ENCODE measurements at regions not wholly inside any gene's neighbourhood (a gene's known extent, or its start where the extent isn't known, plus 50 kb on each side); places are given as distances from the start of the nearest gene placed in this dataset.

DNA sequence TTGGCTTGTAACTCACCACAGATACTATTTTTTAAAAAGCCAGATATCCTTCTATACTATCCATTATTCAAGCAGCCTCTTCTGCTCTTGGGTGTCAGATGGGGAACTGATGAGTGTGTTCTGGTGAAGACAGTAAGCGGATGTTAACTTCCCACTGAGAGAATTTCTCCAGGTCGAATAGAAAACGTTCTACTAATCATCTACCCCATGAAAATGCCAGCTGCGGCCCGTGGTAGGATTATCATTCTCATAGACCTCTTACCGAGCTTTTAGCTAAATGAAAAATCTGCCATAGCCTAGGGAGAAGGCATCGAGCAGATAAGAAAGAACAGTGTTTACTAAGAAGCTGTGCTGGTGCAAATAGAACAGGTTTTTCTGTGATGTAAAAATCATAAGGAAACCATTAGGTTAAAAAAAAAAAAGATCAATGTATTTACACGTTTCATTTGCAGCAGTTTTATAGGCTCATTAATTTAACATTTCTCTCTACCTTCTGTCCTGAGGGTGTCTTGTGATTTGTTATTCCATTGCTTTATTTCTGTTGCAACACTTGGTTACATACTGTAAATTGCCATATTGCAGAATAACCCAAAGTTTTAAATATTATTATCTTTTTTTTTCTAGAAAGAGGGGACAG lies 1521.5 kb upstream of the ZEB2 start:
- Histone ChIP-seq H3K36me3 (no peaks in the 10 kb centered on the region), H3K9me3 (no peaks in the 10 kb centered on the region), H3K27me3 (no peaks in the 10 kb centered on the region), H3K4me1 (ENCODE audit: control insufficient read depth in 1 of 2, insufficient read depth in 1 of 2, low read depth in 1 of 2, low read length in 1 of 2) (no peaks in the 10 kb centered on the region), H3K27ac (no peak overlapping the region), H3K4me3 (ENCODE audit: low read depth in 1 of 2, low read length in 1 of 2) (no peak overlapping the region)
- TF ChIP-seq, protein P1, sequence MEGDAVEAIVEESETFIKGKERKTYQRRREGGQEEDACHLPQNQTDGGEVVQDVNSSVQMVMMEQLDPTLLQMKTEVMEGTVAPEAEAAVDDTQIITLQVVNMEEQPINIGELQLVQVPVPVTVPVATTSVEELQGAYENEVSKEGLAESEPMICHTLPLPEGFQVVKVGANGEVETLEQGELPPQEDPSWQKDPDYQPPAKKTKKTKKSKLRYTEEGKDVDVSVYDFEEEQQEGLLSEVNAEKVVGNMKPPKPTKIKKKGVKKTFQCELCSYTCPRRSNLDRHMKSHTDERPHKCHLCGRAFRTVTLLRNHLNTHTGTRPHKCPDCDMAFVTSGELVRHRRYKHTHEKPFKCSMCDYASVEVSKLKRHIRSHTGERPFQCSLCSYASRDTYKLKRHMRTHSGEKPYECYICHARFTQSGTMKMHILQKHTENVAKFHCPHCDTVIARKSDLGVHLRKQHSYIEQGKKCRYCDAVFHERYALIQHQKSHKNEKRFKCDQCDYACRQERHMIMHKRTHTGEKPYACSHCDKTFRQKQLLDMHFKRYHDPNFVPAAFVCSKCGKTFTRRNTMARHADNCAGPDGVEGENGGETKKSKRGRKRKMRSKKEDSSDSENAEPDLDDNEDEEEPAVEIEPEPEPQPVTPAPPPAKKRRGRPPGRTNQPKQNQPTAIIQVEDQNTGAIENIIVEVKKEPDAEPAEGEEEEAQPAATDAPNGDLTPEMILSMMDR (IDR thresholded peaks at IDR 0.05): no peak

DNA sequence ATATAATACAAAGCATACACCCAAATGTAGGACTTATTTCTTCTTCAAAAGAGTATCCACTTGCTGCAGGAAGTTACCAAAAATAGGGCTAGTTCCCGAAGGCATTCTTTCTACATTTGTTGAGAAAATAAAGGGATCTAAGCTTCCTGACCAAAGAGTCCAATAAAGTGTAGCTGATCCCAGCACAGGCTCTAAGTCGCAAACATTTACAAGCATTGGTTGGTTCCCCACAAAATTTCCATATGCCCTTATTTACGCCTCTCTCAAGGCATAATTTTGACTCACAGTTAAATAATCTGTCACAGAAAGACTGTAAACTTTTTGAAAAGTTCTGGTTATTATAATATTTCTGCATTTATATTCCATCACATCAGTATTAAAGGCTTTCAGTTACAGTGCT lies 1520.1 kb upstream of the ZEB2 start:
- Histone ChIP-seq H3K27ac (no peak overlapping the region), H3K36me3 (no peaks in the 10 kb centered on the region), H3K4me3 (ENCODE audit: low read depth in 1 of 2, low read length in 1 of 2) (no peak overlapping the region), H3K9me3 (no peaks in the 10 kb centered on the region), H3K4me1 (ENCODE audit: control insufficient read depth in 1 of 2, insufficient read depth in 1 of 2, low read depth in 1 of 2, low read length in 1 of 2) (no peaks in the 10 kb centered on the region), H3K27me3 (no peaks in the 10 kb centered on the region)
- TF ChIP-seq, protein P1 (IDR thresholded peaks at IDR 0.05): no peak

DNA sequence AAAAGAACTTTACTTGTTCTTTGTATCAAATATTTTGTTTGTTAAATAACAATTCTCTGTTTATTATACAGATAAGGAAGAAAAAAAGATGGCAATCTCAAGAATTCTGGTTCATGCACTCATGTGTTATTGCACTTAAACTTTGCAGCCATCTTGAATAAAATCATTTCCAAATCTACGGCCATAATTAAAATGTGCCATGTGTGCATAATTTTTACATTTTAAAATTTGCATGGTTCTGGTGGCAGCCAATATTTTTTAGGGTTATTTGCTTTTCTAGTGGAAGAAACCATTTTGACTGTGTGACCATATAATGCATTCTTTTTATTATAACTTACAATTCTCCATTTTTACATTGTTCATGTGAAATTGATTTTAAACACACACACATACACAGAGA lies 1518.1 kb upstream of the ZEB2 start:
- TF ChIP-seq, protein P1 (IDR thresholded peaks at IDR 0.05): no peak
- H3K27me3 ChIP-seq: no peaks in the 10 kb centered on the region
- no peak overlapping the region for H3K27ac ChIP-seq
- H3K4me3 ChIP-seq (ENCODE audit: low read depth in 1 of 2, low read length in 1 of 2): no peak overlapping the region
- H3K4me1 ChIP-seq (ENCODE audit: control insufficient read depth in 1 of 2, insufficient read depth in 1 of 2, low read depth in 1 of 2, low read length in 1 of 2): no peaks in the 10 kb centered on the region
- H3K9me3 ChIP-seq: no peaks in the 10 kb centered on the region
- no peaks in the 10 kb centered on the region for H3K36me3 ChIP-seq

DNA sequence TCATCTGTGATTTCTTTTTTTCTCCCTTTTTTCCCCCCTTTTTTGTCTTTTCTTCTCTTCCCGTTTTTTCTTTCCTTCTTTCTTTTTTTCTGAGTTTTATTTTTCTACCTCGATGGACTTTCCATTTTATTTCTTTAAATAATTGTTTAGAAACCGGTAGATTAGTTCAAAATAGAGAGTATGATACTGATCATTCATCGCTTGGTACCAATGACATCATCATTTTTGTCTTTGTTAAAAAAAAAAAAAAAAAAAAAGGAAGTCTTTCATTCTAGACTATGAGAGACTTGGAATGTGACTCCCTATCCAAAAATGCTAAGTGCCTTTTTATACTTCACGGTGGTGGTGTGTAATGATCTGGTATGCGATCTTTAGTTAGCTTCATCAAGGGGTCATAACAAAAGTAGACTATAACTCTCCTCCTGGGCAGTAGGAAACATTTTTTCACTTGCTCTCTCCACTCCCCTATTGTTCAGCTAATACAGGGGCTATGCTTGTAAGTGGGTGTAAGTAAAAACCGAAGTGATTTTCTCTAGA lies 1517.5 kb upstream of the ZEB2 start:
- Histone ChIP-seq H3K27me3 (no peaks in the 10 kb centered on the region), H3K27ac (no peak overlapping the region), H3K36me3 (no peaks in the 10 kb centered on the region), H3K4me1 (ENCODE audit: control insufficient read depth in 1 of 2, insufficient read depth in 1 of 2, low read depth in 1 of 2, low read length in 1 of 2) (no peaks in the 10 kb centered on the region), H3K4me3 (ENCODE audit: low read depth in 1 of 2, low read length in 1 of 2) (no peak overlapping the region), H3K9me3 (no peaks in the 10 kb centered on the region)
- TF ChIP-seq, protein P1 (IDR thresholded peaks at IDR 0.05): no peak

DNA sequence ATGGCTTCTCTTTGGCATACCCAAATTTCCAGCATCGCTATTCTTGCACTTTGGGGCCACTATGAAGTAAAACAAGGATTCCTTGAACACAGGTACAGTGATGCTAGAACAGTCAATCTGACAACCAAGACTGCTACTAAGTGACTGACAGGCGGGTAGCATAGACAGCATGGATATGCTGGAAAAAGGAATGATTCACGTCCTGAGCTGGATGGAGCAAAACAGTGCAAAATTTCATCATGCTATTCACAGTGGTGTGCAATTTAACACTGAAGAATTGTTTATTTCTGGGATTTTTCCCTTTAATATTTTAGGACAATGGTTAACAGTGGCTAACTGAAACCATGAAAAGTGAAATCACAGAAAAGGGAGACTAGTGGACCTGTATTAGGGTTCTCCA lies 1511.2 kb upstream of the ZEB2 start:
- H3K4me1 ChIP-seq (ENCODE audit: control insufficient read depth in 1 of 2, insufficient read depth in 1 of 2, low read depth in 1 of 2, low read length in 1 of 2): no peaks in the 10 kb centered on the region
- no peak overlapping the region for H3K27ac ChIP-seq
- H3K9me3 ChIP-seq: no peaks in the 10 kb centered on the region
- H3K36me3 ChIP-seq: no peaks in the 10 kb centered on the region
- no peak overlapping the region for H3K4me3 ChIP-seq (ENCODE audit: low read depth in 1 of 2, low read length in 1 of 2)
- H3K27me3 ChIP-seq: no peaks in the 10 kb centered on the region
- TF ChIP-seq, protein P1 (IDR thresholded peaks at IDR 0.05): no peak

Measured in neutrophil (primary cell).